IPS-18a (cell line): ENCODE measurements at regions not wholly inside any gene's neighbourhood (a gene's known extent, or its start where the extent isn't known, plus 50 kb on each side); places are given as distances from the start of the nearest gene placed in this dataset.
A peak's percentile ranks its signal among the peaks of the same experiment; 100 is the strongest.

Source experiments
- H3K27ac ChIP-seq: one replicate; pipeline ENCODE4 v1.5.1; 2013; ENCODE audit warnings: low read length
- H3K27me3 ChIP-seq: one replicate; pipeline ENCODE4 v1.6.1; 2013; ENCODE audit warnings: mild to moderate bottlenecking, low read length; ENCODE audit not compliant: control insufficient read depth, insufficient read depth
- H3K36me3 ChIP-seq: one replicate; pipeline ENCODE4 v1.6.1; 2013; ENCODE audit warnings: low read depth, low read length; ENCODE audit not compliant: control insufficient read depth
- H3K4me1 ChIP-seq: one replicate; pipeline ENCODE4 v1.6.1; 2013; ENCODE audit warnings: low read depth, low read length; ENCODE audit not compliant: control insufficient read depth
- H3K4me3 ChIP-seq: one replicate; pipeline ENCODE4 v1.5.1; 2013; ENCODE audit warnings: low read length
- H3K9ac ChIP-seq: one replicate; pipeline ENCODE4 v1.6.1; 2013; ENCODE audit warnings: mild to moderate bottlenecking, low read length, moderate library complexity
- H3K9me3 ChIP-seq: one replicate; pipeline ENCODE4 v1.6.1; 2013; ENCODE audit warnings: low read depth, low read length; ENCODE audit not compliant: control insufficient read depth

GRCh38 chr3:104530934-104531333 lies 835.8 kb upstream of the ALCAM start:
- Histone ChIP-seq H3K9me3 (no peaks in the 10 kb centered on the region), H3K4me3 (no peak overlapping the region), H3K27ac (no peak overlapping the region), H3K27me3 (no peaks in the 10 kb centered on the region), H3K4me1 (no peaks in the 10 kb centered on the region), H3K36me3 (no peaks in the 10 kb centered on the region), H3K9ac (no peak overlapping the region)

DNA sequence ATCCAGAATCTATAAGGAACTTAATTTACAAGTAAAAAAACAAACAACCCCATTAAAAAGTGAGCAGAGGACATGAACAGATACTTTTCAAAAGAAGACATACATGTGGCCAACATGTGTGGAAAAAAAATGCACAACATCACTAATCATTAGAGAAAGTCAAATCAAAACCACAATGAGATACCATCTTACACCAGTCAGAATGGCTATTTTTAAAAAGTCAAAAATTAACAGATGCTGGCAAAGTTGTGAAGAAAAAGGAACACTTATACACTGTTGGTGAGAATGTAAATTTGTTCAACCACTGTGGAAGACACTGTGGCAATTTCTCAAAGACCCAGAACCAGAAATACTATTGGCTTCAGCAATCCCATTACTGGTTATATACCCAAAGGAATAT lies 830.0 kb upstream of the ALCAM start:
- Histone ChIP-seq H3K9me3 (no peaks in the 10 kb centered on the region), H3K36me3 (no peaks in the 10 kb centered on the region), H3K27me3 (no peaks in the 10 kb centered on the region), H3K4me1 (no peaks in the 10 kb centered on the region), H3K4me3 (no peak overlapping the region), H3K27ac (no peak overlapping the region), H3K9ac (no peak overlapping the region)

DNA sequence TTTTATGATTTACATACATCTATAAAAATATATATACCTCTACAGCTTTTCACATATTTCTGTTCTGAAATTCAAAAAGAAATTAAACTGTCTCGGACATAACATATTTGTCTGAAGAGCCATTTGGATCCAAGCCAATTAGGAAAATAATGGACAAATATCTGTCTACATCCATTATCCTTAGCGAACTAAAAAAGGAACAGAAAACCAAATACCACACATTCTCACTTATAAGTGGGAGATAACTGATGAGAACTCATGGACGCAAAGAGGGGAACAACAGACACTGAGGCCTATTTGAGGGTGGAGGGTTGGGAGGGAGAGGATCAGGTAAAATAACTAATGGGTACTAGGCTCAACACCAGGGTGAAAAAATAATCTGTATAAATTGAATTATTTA lies 829.4 kb upstream of the ALCAM start:
- Histone ChIP-seq H3K27me3 (no peaks in the 10 kb centered on the region), H3K4me1 (no peaks in the 10 kb centered on the region), H3K4me3 (no peak overlapping the region), H3K36me3 (no peaks in the 10 kb centered on the region), H3K27ac (no peak overlapping the region), H3K9ac (no peak overlapping the region), H3K9me3 (no peaks in the 10 kb centered on the region)

DNA sequence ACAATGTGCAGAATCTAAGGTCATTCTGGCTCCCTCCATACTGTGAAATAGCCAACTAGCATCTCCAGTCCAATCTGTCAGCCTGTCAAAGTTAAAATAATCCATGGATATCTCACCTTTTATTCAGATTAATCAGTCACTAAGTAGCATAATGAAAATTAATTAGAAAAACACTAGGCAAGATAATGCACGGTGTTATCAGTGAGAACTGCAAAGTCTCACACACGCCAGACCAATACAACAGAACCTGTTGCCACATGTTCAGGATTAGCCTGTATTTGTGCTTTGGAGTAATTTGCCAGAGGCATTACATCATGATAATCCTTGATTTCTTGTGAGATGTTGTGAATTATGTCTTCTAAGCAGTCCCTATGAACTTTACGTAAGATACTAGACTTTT lies 820.4 kb upstream of the ALCAM start:
- Histone ChIP-seq H3K9ac (no peak overlapping the region), H3K4me1 (peaks cover 66% of the 10 kb centered on the region), H3K36me3 (no peaks in the 10 kb centered on the region), H3K9me3 (no peaks in the 10 kb centered on the region), H3K4me3 (no peak overlapping the region), H3K27me3 (peaks cover 66% of the 10 kb centered on the region), H3K27ac (no peak overlapping the region)

DNA sequence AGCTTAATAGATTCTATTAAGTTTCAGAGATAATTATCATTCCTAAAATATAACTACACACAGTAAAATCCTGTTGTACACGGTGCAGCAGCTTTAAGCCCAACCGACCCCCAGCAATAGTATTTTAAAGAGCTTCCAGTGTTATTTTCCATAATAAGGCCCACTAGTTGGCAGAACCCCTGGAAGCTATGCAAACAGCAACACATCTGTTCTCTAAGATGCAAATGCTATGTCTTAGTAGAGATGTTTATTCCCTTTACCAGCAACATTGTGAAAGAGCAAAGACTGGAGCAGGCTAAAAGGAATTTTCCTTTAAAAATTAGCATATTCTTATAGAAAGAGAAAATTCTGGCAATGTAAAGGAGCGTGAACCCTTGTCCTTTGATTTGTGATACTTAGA lies 819.7 kb upstream of the ALCAM start:
- H3K4me3 ChIP-seq: peak overlapping the region; percentile 36
- H3K27me3 ChIP-seq: peaks cover 66% of the 10 kb centered on the region
- no peak overlapping the region for H3K27ac ChIP-seq
- H3K9me3 ChIP-seq: no peaks in the 10 kb centered on the region
- H3K36me3 ChIP-seq: no peaks in the 10 kb centered on the region
- no peak overlapping the region for H3K9ac ChIP-seq
- peaks cover 69% of the 10 kb centered on the region for H3K4me1 ChIP-seq

DNA sequence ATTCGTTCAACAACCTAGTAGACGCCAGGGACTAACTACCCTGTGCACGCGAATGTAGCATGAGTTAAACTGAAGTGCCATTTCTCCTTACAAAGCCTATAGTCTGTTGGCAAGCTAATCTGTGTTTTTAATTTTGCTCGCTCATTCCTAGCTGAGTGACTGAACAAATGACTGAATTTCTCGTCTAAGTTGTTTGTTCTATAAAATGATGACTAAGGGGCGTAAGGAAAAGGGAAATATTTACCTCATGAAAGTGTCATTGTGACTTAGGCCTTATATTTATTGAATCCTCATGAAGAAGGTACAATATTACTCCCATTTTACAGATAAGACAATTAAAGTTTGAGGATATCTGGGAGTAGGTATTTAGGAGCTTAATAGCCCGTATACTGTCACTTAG lies 818.3 kb upstream of the ALCAM start:
- H3K27ac ChIP-seq: no peak overlapping the region
- no peaks in the 10 kb centered on the region for H3K36me3 ChIP-seq
- H3K9ac ChIP-seq: no peak overlapping the region
- H3K9me3 ChIP-seq: no peaks in the 10 kb centered on the region
- H3K27me3 ChIP-seq: peaks cover 64% of the 10 kb centered on the region
- H3K4me3 ChIP-seq: no peak overlapping the region
- H3K4me1 ChIP-seq: peaks cover 64% of the 10 kb centered on the region

DNA sequence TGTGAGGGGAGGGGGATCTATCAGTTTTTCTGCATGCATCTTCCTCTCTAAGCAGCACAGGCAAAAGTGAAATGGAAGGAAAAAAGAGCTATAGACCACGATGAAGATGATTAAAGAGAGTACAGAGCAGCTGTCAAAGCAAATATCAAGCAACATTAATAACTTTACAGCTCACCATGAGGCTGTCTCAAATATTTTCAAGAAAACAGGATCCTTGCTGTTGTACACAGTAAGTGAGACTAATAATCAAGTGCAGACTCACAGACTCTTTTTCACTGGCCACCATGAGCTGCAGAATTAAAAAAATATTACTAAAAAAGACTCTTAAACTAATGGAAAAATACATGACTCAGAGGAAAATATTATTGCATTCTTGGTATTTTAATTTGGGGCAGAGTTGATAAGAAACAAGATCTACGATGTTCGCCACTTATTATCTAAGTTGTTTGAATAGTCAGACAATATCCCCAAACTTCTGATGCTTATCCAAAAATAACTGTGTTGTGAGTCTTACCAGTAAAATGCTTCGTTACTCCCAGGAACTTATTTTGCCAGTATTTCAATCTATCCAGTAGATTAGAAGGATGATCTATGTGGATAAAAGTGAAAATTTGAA lies 817.5 kb upstream of the ALCAM start:
- H3K4me3 ChIP-seq: no peak overlapping the region
- no peak overlapping the region for H3K9ac ChIP-seq

GRCh38 chr3:104553121-104553520 lies 813.6 kb upstream of the ALCAM start:
- Histone ChIP-seq H3K36me3 (no peaks in the 10 kb centered on the region), H3K4me1 (peaks cover 22% of the 10 kb centered on the region), H3K9me3 (no peaks in the 10 kb centered on the region), H3K27me3 (peaks cover 20% of the 10 kb centered on the region), H3K4me3 (no peak overlapping the region), H3K9ac (no peak overlapping the region), H3K27ac (no peak overlapping the region)

More for the DNA sequence above, 817.5 kb upstream of the ALCAM start:
- H3K4me1 ChIP-seq: peaks cover 58% of the 10 kb centered on the region
- peaks cover 57% of the 10 kb centered on the region for H3K27me3 ChIP-seq
- H3K9me3 ChIP-seq: no peaks in the 10 kb centered on the region
- H3K36me3 ChIP-seq: no peaks in the 10 kb centered on the region
- H3K27ac ChIP-seq: no peak overlapping the region

- Histone ChIP-seq H3K4me3 (no peak overlapping the region), H3K9me3 (no peaks in the 10 kb centered on the region), H3K27me3 (peaks cover 7% of the 10 kb centered on the region), H3K4me1 (peaks cover 17% of the 10 kb centered on the region), H3K27ac (no peak overlapping the region), H3K36me3 (no peaks in the 10 kb centered on the region), H3K9ac (no peak overlapping the region)
These were observed 812.3 kb upstream of the ALCAM start for GRCh38 chr3:104554425-104554824.

- peaks cover 7% of the 10 kb centered on the region for H3K4me1 ChIP-seq
- H3K36me3 ChIP-seq: no peaks in the 10 kb centered on the region
- no peak overlapping the region for H3K4me3 ChIP-seq
These were observed 811.0 kb upstream of the ALCAM start for GRCh38 chr3:104555728-104556127.

GRCh38 chr3:104556372-104557078 lies 810.2 kb upstream of the ALCAM start:
- no peak overlapping the region for H3K9ac ChIP-seq
- H3K9me3 ChIP-seq: no peaks in the 10 kb centered on the region
- H3K4me3 ChIP-seq: no peak overlapping the region
- no peak overlapping the region for H3K27ac ChIP-seq
- no peaks in the 10 kb centered on the region for H3K27me3 ChIP-seq
- peaks cover 2% of the 10 kb centered on the region for H3K4me1 ChIP-seq
- no peaks in the 10 kb centered on the region for H3K36me3 ChIP-seq

More at GRCh38 chr3:104555728-104556127, 811.0 kb upstream of the ALCAM start:
- H3K27me3 ChIP-seq: peaks cover 2% of the 10 kb centered on the region
- no peak overlapping the region for H3K9ac ChIP-seq
- no peaks in the 10 kb centered on the region for H3K9me3 ChIP-seq
- H3K27ac ChIP-seq: no peak overlapping the region

GRCh38 chr3:104561324-104561723 lies 805.4 kb upstream of the ALCAM start:
- H3K9ac ChIP-seq: no peak overlapping the region

More at GRCh38 chr3:104561324-104561723, 805.4 kb upstream of the ALCAM start:
- no peak overlapping the region for H3K4me3 ChIP-seq
- no peaks in the 10 kb centered on the region for H3K4me1 ChIP-seq
- no peak overlapping the region for H3K27ac ChIP-seq
- H3K27me3 ChIP-seq: no peaks in the 10 kb centered on the region
- H3K36me3 ChIP-seq: no peaks in the 10 kb centered on the region
- no peaks in the 10 kb centered on the region for H3K9me3 ChIP-seq
